Activated naive CD8-positive, alpha-beta T cell treated with anti-CD3 and anti-CD28 coated beads, Interleukin-2, amount 50 U/mL, for 16 hours (primary cell): ENCODE measurements at regions not wholly inside any gene's neighbourhood (a gene's known extent, or its start where the extent isn't known, plus 50 kb on each side); places are given as distances from the start of the nearest gene placed in this dataset.
"Not testable (repeated sequence)": the region's sequence is repeated elsewhere in the genome, so short reads cannot be mapped to it uniquely, and the experiment has no call there.

Experiments
- DNase-seq: peaks from one replicate; pipeline ENCODE4 v3.0.0-alpha.2; 2020; ENCODE audit warnings: low read depth, low spot score

DNA sequence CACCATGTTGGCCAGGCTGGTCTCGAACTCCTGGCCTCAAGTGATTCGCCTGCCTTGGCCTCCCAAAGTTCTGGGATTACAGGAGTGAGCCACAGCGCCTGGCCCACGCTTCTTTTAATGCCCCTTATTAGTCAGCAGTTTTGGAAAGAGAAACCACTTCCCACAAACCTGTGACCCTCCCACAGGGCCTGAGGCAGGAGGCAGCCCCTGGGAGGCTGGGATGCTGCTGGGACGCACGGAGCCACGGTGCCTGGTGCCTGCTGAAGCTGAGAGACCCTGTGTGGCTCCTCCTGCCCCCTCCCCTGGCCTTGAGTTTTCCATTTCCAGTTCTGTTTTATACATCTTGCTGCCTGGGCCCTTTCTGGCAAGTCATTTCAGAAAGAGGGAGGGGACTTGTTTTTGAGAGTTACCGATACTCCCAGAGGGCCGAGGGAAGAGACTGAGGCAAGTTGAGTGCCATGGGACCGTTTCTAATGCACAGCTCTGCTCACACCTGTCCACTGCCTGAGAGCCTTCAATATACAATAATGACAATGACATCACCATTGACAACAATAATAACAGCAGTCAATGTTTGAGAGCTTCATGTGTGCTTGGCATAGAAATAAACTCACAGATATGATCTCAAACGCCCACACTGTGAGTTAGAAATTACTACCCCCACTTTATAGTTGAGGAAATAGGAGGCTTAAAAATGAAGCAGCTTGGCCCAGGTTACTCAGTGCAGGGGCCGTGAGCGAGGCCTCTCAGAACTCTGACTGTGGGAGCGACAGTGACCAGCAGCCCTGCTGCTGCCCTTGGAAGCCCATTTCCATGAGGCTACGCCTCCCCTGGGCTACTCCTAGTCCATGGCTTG lies 78.1 kb upstream of the YWHAQ start:
- no peak for DNase-seq

- no peak for DNase-seq
Measured at GRCh38 chr2:9709539-9710285, 78.9 kb upstream of the YWHAQ start.

- DNase-seq = no peak
Measured at GRCh38 chr2:9710311-9710710, 79.5 kb upstream of the YWHAQ start.

DNA sequence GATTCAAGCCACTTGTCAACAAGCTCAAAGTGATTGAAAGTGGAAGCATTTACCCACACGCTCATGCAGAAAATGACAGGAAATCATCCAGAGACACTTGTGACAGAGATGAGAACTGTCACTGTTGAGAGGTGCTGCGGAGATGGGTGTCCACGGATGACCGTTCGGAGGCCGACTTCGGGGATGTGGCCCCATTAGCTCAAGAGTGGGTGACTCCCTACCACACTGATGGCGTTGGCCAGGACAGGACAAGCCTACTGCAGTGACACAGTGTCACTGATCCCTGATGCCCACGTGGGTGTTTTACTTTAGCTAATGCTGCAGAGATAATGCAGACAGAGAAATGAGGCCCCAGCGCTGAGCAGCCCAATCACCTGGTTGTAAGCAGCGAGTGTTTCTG lies 81.5 kb upstream of the YWHAQ start:
- no peak for DNase-seq

DNA sequence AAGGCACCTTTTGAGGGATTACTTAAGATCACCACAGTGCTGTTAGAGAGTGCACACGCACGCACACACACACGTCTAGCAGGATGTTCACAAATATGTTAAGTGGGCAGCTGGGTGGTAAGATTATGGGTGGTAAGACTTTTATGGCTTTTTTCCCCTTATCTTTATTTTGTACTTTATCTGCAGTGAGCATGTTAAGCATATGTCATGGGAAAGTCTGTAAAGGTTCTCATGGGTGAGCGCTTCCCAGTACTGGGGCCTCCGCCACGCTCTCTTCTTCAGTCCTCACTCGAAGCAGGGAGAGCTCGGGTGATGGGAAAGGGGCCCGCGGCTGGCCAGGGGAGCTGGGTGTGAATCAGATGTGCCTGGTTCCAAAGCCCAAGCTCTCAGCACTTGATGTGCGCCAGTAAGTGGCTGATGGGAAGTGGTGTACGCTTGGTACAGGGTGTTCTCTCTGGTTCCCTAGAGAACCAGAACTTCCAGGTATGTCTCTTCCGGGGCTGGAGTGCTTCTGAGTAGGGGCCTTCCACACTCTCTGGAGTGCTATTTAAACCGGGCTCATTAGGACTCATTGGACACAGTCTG lies 83.9 kb upstream of the YWHAQ start:
- DNase-seq = no peak

- no peak for DNase-seq
Measured at GRCh38 chr2:9715238-9715637, 84.4 kb upstream of the YWHAQ start.

DNA sequence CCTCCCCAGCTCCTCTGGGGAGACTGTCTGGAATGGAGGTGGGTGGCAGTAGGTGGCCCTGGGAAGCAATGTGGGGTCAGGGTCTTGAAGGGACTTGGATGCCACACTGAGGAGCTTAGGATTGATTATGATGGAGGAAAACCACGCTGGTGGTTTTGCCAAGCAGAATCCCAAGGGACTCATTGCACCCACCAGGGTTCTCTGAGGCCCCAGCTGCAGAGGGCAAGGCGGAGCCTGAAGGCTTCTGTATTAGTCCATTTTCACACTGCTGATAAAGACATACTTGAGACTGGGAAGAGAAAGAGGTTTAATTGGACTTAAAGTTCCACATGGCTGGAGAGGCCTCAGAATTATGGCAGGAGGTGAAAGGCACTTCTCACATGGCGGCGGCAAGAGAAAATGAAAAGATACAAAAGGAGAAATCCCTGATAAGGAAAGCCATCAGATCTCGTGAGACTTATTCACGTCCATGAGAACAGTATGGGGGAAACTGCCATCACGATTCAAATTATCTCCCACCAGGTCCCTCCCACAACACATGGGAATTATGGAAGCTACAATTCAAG lies 87.2 kb upstream of the YWHAQ start:
- no peak for DNase-seq

- no peak for DNase-seq
Measured at GRCh38 chr2:9720352-9721093, 89.7 kb upstream of the YWHAQ start.

GRCh38 chr2:9721344-9721743 lies 90.5 kb upstream of the YWHAQ start:
- DNase-seq = no peak

DNA sequence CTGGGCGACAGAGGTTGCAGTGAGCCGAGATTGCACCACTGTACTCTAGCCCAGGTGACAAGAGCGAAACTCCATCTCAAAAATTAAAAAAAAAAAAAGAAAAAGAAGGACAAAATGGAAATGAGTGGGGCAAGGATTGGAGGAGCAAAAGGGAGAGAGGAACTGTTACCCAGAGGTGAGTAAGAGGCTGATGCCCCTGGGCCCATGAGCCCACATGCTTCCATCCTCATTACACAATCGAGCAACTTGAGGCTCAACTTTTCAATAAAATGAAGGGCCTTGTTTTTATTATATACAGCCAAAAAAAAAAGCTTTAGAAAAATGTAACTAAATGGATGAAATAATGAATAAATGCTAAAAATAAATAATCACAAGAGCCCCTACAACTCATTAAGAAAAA lies 91.7 kb upstream of the YWHAQ start:
- DNase-seq = no peak

DNA sequence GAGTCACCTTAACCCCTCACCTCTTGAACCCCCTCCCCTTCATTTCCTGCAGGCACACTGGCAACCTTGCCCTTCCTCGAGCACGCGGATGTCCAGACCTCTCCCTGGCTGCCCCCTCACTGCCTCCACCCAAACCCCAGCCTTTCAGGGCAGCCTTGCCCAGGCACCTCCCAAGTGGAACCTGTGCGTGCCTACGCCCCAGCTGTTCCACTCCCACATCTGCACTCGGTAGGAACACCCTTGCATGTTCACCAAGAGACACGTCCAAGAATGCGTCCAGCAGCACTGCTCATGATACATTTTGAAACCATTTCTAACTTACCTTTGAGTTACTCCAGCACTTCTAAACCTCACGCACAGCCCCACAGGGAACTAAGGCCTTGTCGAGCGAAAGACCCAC lies 93.8 kb upstream of the YWHAQ start:
- DNase-seq = no peak

- DNase-seq = no peak
Measured at GRCh38 chr2:9725106-9725505, 94.3 kb upstream of the YWHAQ start.

GRCh38 chr2:9726016-9726415 lies 95.2 kb upstream of the YWHAQ start:
- DNase-seq = not testable (repeated sequence)

DNA sequence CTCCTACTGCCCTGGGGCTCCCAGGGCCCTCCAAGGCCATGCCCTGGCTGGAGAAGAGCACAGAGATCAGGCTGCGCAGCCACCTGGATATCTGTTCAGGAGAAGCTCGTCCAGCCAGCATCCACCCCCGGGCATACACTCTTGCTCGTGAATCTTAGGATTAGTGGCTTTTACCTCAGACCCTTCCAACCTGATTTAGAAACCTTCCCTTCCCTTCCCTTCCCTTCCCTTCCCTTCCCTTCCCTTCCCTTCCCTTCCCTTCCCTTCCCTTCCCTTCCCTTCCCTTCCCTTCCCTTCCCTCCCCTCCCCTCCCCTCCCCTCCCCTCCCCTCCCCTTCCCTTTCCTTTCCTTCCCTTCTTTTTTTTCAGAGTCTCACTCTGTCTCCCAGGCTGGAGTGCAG lies 99.7 kb upstream of the YWHAQ start:
- not testable (repeated sequence) for DNase-seq

DNA sequence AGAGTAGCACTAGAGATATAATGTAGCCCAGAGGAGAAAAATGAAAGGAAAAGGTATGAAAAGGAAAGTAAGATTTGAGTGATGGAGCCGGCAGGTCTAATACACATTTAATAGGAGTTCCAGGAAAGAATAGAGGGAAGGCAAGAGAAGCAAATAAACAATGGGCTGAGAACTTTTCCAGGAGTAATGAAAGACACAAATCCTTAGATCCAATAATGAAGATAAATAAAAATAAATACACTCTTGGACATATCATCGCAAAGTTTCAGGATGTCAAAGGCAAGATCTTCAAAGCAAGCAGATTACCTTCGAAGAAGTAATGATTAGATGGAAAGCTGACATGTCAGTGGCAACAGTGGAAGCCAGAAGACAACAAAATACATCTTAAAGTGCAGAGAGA lies 102.0 kb upstream of the YWHAQ start:
- DNase-seq = no peak

- no peak for DNase-seq
Measured at GRCh38 chr2:9734308-9734707, 103.5 kb upstream of the YWHAQ start.

GRCh38 chr2:9735335-9735734 lies 104.5 kb upstream of the YWHAQ start:
- no peak for DNase-seq

DNA sequence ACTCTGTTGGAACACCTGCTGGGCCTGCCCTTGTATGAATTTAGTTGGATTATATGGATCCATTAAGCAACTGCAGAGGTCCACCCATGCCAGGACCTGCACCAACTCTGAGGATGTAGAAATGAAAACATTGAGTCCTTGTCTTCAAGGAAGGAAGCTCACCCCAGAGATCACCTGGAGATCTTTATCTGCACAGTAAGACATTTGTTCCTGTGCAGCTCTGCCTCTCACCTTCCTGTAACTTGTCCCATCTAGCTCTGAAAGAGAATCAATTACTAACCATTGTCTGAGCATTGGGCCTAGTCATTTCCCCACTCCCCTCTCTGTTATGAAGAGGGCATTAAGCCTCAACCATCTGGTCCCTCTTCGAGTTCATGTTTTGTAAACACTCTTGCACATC lies 105.2 kb upstream of the YWHAQ start:
- DNase-seq = no peak

- no peak for DNase-seq
Measured at GRCh38 chr2:9737053-9737875, 106.0 kb upstream of the TAF1B start.

- no peak for DNase-seq
Measured at GRCh38 chr2:9738062-9738461, 105.2 kb upstream of the TAF1B start.
